Calu3 (cell line): ENCODE measurements at regions not wholly inside any gene's neighbourhood (a gene's known extent, or its start where the extent isn't known, plus 50 kb on each side); places are given as distances from the start of the nearest gene placed in this dataset.

Source experiments
- BruUV-seq: library from RNA; stranded (reverse); fragments of 400-500 nt; replicated peaks from 2 replicates; lab custom pipeline; 2021; lab: Mats Ljungman, UMichigan
- CTCF ChIA-PET: fragments of 300-600 bp; sonication (Branson Sonifier 250); formaldehyde crosslinking; loops from one replicate; lab custom pipeline; 2022; ENCODE audit warnings: antibody characterized with exemption; lab: Charles Lee
- DNase-seq: peaks from one replicate; pipeline ENCODE4 v3.0.0; 2022
- H3K27ac Mint-ChIP-seq: one replicate; pipeline ENCODE4 v1.8.0; 2022; ENCODE audit warnings: mixed read lengths; ENCODE audit not compliant: unreplicated experiment
- H3K27me3 Mint-ChIP-seq: one replicate; pipeline ENCODE4 v1.8.0; 2022; ENCODE audit warnings: mixed read lengths; ENCODE audit not compliant: unreplicated experiment
- H3K36me3 Mint-ChIP-seq: one replicate; pipeline ENCODE4 v1.8.0; 2022; ENCODE audit warnings: mild to moderate bottlenecking, moderate library complexity, mixed read lengths; ENCODE audit not compliant: insufficient read depth, unreplicated experiment
- H3K4me1 Mint-ChIP-seq: one replicate; pipeline ENCODE4 v1.8.0; 2022; ENCODE audit warnings: mild to moderate bottlenecking, low read depth, mixed read lengths; ENCODE audit not compliant: unreplicated experiment
- H3K4me3 Mint-ChIP-seq: one replicate; pipeline ENCODE4 v1.8.0; 2022; ENCODE audit warnings: mild to moderate bottlenecking, low read depth, moderate library complexity, mixed read lengths; ENCODE audit not compliant: unreplicated experiment
- H3K9me3 Mint-ChIP-seq: one replicate; pipeline ENCODE4 v1.8.0; 2022; ENCODE audit warnings: low read depth, mixed read lengths; ENCODE audit not compliant: unreplicated experiment
- intact Hi-C: fragments of 100-400 bp; cut with micrococcal nuclease; formaldehyde crosslinking; loops from one replicate; pipeline ENCODE4 v1.10.0; 2022; ENCODE audit not compliant: unreplicated experiment
- TF ChIP-seq, protein P1 (sequence below): fragments of 200-600 bp; IDR thresholded peaks from one replicate; pipeline ENCODE4 v1.8.0; 2022; ENCODE audit warnings: antibody characterized with exemption; ENCODE audit not compliant: unreplicated experiment

DNA sequence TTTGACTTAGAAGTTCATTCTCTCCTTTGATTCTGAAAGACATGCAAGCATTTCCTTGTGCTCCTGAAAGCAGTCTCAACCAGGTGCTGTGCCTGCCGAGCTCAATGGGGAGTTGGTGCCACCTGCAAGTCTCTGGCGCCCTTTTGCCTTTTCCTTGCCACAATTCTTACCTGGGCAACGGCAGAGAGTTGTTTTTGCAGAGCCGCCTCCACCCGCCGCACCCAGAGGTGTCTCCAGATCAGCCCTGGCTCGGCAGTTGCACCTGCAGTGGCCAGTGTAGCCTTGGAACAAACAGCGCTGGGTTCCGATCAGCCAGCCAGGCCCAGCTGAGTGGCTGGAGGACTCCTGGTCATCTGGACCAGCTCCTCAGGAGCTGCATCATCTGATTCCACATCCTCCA lies 262.9 kb downstream of the IRX2 start:
- no peaks in the 10 kb centered on the region for H3K27me3 Mint-ChIP-seq
- peaks cover 15% of the 10 kb centered on the region for H3K9me3 Mint-ChIP-seq
- intact Hi-C loops = no loop called here
- no peaks in the 10 kb centered on the region for H3K36me3 Mint-ChIP-seq
- DNase-seq = no peak
- no peak overlapping the region for H3K4me3 Mint-ChIP-seq
- H3K4me1 Mint-ChIP-seq = no peaks in the 10 kb centered on the region
- CTCF ChIA-PET = no interaction called here
- BruUV-seq = no TSS peak
- H3K27ac Mint-ChIP-seq = no peak overlapping the region
- TF ChIP-seq, protein P1, sequence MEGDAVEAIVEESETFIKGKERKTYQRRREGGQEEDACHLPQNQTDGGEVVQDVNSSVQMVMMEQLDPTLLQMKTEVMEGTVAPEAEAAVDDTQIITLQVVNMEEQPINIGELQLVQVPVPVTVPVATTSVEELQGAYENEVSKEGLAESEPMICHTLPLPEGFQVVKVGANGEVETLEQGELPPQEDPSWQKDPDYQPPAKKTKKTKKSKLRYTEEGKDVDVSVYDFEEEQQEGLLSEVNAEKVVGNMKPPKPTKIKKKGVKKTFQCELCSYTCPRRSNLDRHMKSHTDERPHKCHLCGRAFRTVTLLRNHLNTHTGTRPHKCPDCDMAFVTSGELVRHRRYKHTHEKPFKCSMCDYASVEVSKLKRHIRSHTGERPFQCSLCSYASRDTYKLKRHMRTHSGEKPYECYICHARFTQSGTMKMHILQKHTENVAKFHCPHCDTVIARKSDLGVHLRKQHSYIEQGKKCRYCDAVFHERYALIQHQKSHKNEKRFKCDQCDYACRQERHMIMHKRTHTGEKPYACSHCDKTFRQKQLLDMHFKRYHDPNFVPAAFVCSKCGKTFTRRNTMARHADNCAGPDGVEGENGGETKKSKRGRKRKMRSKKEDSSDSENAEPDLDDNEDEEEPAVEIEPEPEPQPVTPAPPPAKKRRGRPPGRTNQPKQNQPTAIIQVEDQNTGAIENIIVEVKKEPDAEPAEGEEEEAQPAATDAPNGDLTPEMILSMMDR = no peak

DNA sequence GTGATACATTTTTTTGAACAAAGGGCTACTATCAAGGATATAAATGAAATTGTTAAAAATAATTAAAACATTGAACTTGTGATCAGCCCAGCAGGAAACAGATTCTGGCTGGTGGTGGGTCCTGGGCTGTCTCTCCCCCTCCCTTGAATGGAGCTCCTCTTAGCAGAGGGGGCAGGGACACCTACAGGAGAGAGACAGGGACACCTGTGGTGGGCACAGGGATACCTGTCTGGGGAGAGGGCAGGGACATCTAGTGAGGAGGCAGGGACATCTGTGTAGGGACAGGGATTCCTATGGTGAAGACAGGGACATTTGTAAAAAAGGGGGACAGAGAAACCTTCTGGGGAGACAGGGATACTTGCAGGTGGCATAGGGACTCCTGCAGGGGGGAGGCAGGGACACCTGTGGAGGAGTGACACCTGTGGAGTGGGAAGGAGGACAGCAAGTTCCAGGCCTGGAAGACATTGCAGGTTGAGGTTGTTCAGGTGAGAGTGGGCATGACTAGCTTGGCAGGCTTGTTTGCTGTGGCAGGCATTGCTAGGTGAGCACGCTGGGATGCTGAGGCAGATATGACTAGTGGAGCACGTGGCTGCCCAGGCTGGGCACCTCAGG lies 264.2 kb downstream of the IRX2 start:
- DNase-seq = no peak
- BruUV-seq = no TSS peak
- H3K4me3 Mint-ChIP-seq = no peak overlapping the region
- H3K27me3 Mint-ChIP-seq = no peaks in the 10 kb centered on the region
- CTCF ChIA-PET = no interaction called here
- intact Hi-C loops = no loop called here
- no peaks in the 10 kb centered on the region for H3K36me3 Mint-ChIP-seq
- peaks cover 13% of the 10 kb centered on the region for H3K9me3 Mint-ChIP-seq
- no peak overlapping the region for H3K27ac Mint-ChIP-seq
- H3K4me1 Mint-ChIP-seq = no peaks in the 10 kb centered on the region
- TF ChIP-seq, protein P1 = no peak

DNA sequence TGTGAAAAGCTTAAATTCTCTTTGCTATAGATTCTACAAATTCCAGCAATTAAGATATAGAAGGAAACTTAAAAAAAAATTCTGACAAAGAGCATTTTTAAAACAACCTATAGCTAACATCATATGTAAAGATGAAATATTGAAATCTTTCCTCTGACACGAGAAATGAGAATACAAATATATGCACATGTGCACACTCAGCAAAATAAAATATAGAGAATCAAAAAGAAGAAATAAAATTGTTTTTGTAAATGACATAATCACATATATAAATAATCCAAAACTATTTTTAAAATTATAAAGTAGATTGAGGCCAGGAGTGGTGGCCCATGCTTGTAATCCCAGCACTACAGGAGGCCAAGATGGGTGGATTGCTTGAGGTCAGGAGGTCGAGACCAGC lies 265.1 kb downstream of the IRX2 start:
- Mint-ChIP-seq H3K27ac (no peak overlapping the region), H3K4me1 (no peaks in the 10 kb centered on the region), H3K27me3 (no peaks in the 10 kb centered on the region), H3K9me3 (peaks cover 16% of the 10 kb centered on the region), H3K4me3 (no peak overlapping the region), H3K36me3 (no peaks in the 10 kb centered on the region)
- intact Hi-C loops = no loop called here
- DNase-seq = no peak
- CTCF ChIA-PET = no interaction called here
- TF ChIP-seq, protein P1 = no peak
- no TSS peak for BruUV-seq

DNA sequence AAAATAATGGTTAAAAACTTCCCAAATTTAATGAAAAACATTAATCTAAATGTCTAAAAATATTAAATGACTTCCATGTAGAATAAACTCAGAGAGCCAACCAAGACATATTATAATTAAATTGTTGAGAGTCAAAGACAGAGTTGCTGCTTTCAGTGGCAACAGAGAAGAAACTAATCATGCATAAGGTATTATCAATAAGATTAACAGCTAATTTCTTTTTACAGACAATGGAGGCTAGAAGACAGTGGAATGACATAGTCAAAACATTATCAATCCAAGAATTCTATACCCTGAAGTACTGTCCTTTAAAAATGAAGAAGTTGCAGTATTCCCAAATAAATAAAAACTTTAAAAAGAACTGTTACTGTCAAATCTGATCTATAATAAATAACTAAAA lies 268.7 kb downstream of the IRX2 start:
- no peak for DNase-seq
- Mint-ChIP-seq H3K4me1 (no peaks in the 10 kb centered on the region), H3K36me3 (no peaks in the 10 kb centered on the region), H3K9me3 (peaks cover 16% of the 10 kb centered on the region), H3K27ac (no peak overlapping the region), H3K27me3 (no peaks in the 10 kb centered on the region), H3K4me3 (no peak overlapping the region)
- TF ChIP-seq, protein P1 = no peak
- no TSS peak for BruUV-seq
- CTCF ChIA-PET = no interaction called here
- intact Hi-C loops = no loop called here
